Right lobe of liver (tissue), 4 donors: ENCODE measurements at regions not wholly inside any gene's neighbourhood (a gene's known extent, or its start where the extent isn't known, plus 50 kb on each side); places are given as distances from the start of the nearest gene placed in this dataset.

ENCODE experiments used
- CTCF ChIP-seq, 4 donors: fragments of 200-600 bp in 3 of 4; fragments of 450-650 bp in 1 of 4; IDR thresholded peaks; one replicate each; pipeline versions ENCODE4 v1.5.1 to v1.8.0; 2016 to 2022; ENCODE audit warnings: antibody characterized with exemption in 4 of 4, mild to moderate bottlenecking in 2 of 4
- POLR2A ChIP-seq: fragments of 450-650 bp; IDR thresholded peaks from one replicate; pipeline ENCODE4 v1.6.1; 2017; ENCODE audit warnings: antibody characterized with exemption, mild to moderate bottlenecking
- donor health status: DM: no; HTN: no; CAD: no.
- donor health status: DM: no; HTN: no; CAD: no.
- donor health status: DM: no; HTN: yes; CAD: no.

- no peak for TF ChIP-seq CTCF (IDR thresholded peaks at IDR 0.05)
- no peak for TF ChIP-seq POLR2A
Observed at GRCh38 chr4:66602622-66603021, 932.3 kb upstream of the EPHA5 start.
